Lung (tissue), 11 donors: ENCODE measurements at regions not wholly inside any gene's neighbourhood (a gene's known extent, or its start where the extent isn't known, plus 50 kb on each side); places are given as distances from the start of the nearest gene placed in this dataset.

Experiments used
- ATAC-seq: fragments of 200-7000 bp; cut with Tn5 transposase; one replicate; pipeline ENCODE4 v1.9.1; 2020; ENCODE audit warnings: moderate number of reproducible peaks; ENCODE audit not compliant: insufficient read depth, low FRiP score
- DNase-seq, 3 donors: peaks; one replicate each; pipeline ENCODE4 v3.0.0-alpha.2; 2013 to 2017
- H3K27ac ChIP-seq, 2 donors: one replicate each; pipeline ENCODE4 v1.5.1; 2013; ENCODE audit warnings: mild to moderate bottlenecking in 2 of 2, moderate library complexity in 2 of 2, control low read depth in 1 of 2, inconsistent platforms in 1 of 2, low read depth in 1 of 2, low read length in 1 of 2
- H3K27me3 ChIP-seq, 3 donors: one replicate each; pipeline ENCODE4 v1.5.1; 2013; ENCODE audit warnings: low read length in 2 of 3; ENCODE audit not compliant: control insufficient read depth in 3 of 3, insufficient read depth in 3 of 3
- H3K36me3 ChIP-seq, 4 donors: one replicate each; pipeline ENCODE4 v1.5.1; 2013; ENCODE audit warnings: low read length in 4 of 4, mild to moderate bottlenecking in 1 of 4, moderate library complexity in 1 of 4; ENCODE audit not compliant: control insufficient read depth in 4 of 4, insufficient read depth in 4 of 4
- H3K4me1 ChIP-seq, 5 donors: one replicate each; pipeline ENCODE4 v1.5.1; 2013; ENCODE audit warnings: low read length in 5 of 5, mild to moderate bottlenecking in 2 of 5, moderate library complexity in 1 of 5; ENCODE audit not compliant: control insufficient read depth in 5 of 5, insufficient read depth in 5 of 5
- H3K4me3 ChIP-seq: one replicate; pipeline ENCODE4 v1.5.1; 2013; ENCODE audit warnings: mild to moderate bottlenecking, control low read depth, moderate library complexity
- H3K9ac ChIP-seq, 2 donors: one replicate each; pipeline ENCODE4 v1.5.1; 2013; ENCODE audit warnings: low read length in 2 of 2, control low read depth in 1 of 2; ENCODE audit not compliant: insufficient read depth in 1 of 2
- H3K9me3 ChIP-seq, 4 donors: one replicate each; pipeline ENCODE4 v1.5.1; 2013; ENCODE audit warnings: low read length in 3 of 4, mild to moderate bottlenecking in 1 of 4, moderate library complexity in 1 of 4; ENCODE audit not compliant: control insufficient read depth in 4 of 4, insufficient read depth in 3 of 4
- CTCF ChIP-seq: IDR thresholded peaks from 2 replicates; pipeline ENCODE4 v1.5.1; 2012; ENCODE audit warnings: mild to moderate bottlenecking; ENCODE audit errors: control extremely low read depth, extremely low read depth
- WGBS, 2 donors: extraction: QIAGEN DNeasy Blood & Tissue Kit; methylation state at CpG; one replicate each; pipeline ENCODE4 v1.1.7; 2013; 5-methylcytosine and 5-hydroxymethylcytosine counted together
- donor health status: control.
- donor health status: control.
- donor health status: Bipolar disorder and iron deficiency.
- donor health status: healthy.
- donor health status: DM: yes; HTN: yes; CAD: no.

GRCh38 chr1:59077466-59078069 lies 219.3 kb upstream of the FGGY start:
- no peak overlapping the region for H3K9ac ChIP-seq
- no peak for TF ChIP-seq CTCF
- no peaks in the 10 kb centered on the region for H3K36me3 ChIP-seq
- no peak overlapping the region for H3K27ac ChIP-seq
- 66 to 73% methylated on average over 6 of the region's 6 CpGs for WGBS, 2 donors
- H3K4me3 ChIP-seq, result no peak overlapping the region
- no peaks in the 10 kb centered on the region for H3K27me3 ChIP-seq
- DNase-seq, result no peak
- H3K9me3 ChIP-seq, result no peaks in the 10 kb centered on the region
- ATAC-seq, result no peak
- peaks cover 0 to 21% (median 11%) of the 10 kb centered on the region in 5 donors for H3K4me1 ChIP-seq

GRCh38 chr1:59078070-59078800 lies 218.7 kb upstream of the FGGY start:
- peak; percentile 25 for ATAC-seq
- no peak for TF ChIP-seq CTCF
- Histone ChIP-seq H3K27ac (no peak overlapping the region), H3K9ac (no peak overlapping the region), H3K36me3 (no peaks in the 10 kb centered on the region), H3K27me3 (no peaks in the 10 kb centered on the region), H3K4me3 (no peak overlapping the region), H3K4me1 (peaks cover 0 to 21% (median 11%) of the 10 kb centered on the region in 5 donors), H3K9me3 (no peaks in the 10 kb centered on the region)
- WGBS, 2 donors, result 57 to 59% methylated on average over 4 of the region's 4 CpGs
- peak; percentile 57 to 84 (median 58) for DNase-seq

GRCh38 chr1:59078866-59079265 lies 218.0 kb upstream of the FGGY start:
- no peak for TF ChIP-seq CTCF
- Histone ChIP-seq H3K9me3 (no peaks in the 10 kb centered on the region), H3K27me3 (no peaks in the 10 kb centered on the region), H3K27ac (no peak overlapping the region), H3K36me3 (no peaks in the 10 kb centered on the region), H3K4me1 (peaks cover 0 to 25% (median 11%) of the 10 kb centered on the region in 5 donors), H3K4me3 (no peak overlapping the region), H3K9ac (no peak overlapping the region)
- WGBS, 2 donors, result 57 to 84% methylated on average over 3 of the region's 3 CpGs
- ATAC-seq (no peak), DNase-seq (no peak)
